ENCODE measurements at regions not wholly inside any gene's neighbourhood (a gene's known extent, or its start where the extent isn't known, plus 50 kb on each side); places are given as distances from the start of the nearest gene placed in this dataset.

DNA sequence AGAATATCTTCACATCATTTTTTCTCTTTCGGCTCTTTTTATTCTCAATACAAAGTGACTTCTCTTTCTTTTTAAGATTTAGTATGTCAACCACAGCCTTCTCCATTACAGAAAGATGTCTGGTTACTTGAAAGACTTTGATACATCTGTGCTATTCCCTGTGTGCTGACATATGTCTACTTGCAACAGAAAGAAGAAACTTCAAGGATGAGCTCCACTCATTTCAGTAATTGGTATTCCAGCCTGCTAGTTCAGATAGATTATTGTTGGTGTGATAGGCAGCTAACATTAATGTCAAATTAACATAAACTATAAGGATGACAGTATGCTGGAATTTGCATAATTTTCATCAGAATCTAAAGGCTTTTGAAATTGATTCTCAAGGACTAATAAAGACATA lies 948.7 kb downstream of the PCDH18 start:
- H3K4me3 ChIP-seq: no peak overlapping the region
- intact Hi-C loops (cut with DNase I; ENCODE audit: low total_unique reads): no loop called here
- H3K27ac ChIP-seq: no peak overlapping the region
- no peak for DNase-seq
- H3K4me1 ChIP-seq: no peaks in the 10 kb centered on the region
- TF ChIP-seq, protein P1, sequence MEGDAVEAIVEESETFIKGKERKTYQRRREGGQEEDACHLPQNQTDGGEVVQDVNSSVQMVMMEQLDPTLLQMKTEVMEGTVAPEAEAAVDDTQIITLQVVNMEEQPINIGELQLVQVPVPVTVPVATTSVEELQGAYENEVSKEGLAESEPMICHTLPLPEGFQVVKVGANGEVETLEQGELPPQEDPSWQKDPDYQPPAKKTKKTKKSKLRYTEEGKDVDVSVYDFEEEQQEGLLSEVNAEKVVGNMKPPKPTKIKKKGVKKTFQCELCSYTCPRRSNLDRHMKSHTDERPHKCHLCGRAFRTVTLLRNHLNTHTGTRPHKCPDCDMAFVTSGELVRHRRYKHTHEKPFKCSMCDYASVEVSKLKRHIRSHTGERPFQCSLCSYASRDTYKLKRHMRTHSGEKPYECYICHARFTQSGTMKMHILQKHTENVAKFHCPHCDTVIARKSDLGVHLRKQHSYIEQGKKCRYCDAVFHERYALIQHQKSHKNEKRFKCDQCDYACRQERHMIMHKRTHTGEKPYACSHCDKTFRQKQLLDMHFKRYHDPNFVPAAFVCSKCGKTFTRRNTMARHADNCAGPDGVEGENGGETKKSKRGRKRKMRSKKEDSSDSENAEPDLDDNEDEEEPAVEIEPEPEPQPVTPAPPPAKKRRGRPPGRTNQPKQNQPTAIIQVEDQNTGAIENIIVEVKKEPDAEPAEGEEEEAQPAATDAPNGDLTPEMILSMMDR (IDR thresholded peaks at IDR 0.05): no peak
- H3K9me3 ChIP-seq: no peaks in the 10 kb centered on the region
- H3K27me3 ChIP-seq: no peaks in the 10 kb centered on the region
- H3K36me3 ChIP-seq: no peaks in the 10 kb centered on the region

DNA sequence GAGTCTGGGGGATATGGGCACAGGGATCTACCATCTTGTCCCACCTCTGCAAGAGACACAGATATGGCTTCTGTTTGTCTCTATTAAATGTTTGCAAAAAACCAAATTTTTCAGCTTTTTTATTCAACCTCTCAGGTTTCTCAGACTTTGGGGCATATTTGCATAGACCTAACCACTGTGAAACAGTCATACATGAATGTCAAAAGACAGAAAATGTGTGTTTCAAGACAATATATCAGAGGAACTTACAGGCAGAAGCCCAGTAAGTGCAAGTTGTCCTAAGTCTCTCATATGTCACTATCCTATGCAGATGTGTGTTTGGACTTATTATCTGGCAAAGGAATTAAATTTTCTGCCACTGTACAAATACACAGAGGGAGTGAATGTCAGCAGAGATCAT lies 951.2 kb downstream of the PCDH18 start:
- no peak for DNase-seq
- intact Hi-C loops (cut with DNase I; ENCODE audit: low total_unique reads): no loop called here
- no peak overlapping the region for H3K27ac ChIP-seq
- no peaks in the 10 kb centered on the region for H3K27me3 ChIP-seq
- H3K4me1 ChIP-seq: no peaks in the 10 kb centered on the region
- no peaks in the 10 kb centered on the region for H3K36me3 ChIP-seq
- H3K4me3 ChIP-seq: no peak overlapping the region
- no peaks in the 10 kb centered on the region for H3K9me3 ChIP-seq
- TF ChIP-seq, protein P1 (IDR thresholded peaks at IDR 0.05): no peak

DNA sequence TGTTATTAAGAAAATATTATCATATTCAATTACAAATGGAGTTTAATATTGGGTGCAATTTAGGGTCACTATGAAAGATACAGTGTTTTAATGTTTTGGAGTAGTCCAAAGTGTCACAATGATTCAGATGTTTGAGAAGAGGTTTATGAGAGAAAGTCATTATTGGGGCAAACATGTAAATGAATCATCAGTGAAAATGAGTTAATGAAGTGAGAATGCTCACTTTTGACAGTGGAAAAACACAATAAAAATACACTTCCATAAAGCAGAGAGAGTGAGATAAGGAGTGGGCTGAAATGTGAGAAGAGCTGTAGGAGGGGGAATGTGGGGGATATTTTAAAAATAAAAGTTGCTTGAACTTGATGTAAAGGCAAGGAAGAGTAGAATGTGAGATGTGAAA lies 957.1 kb downstream of the PCDH18 start:
- Histone ChIP-seq H3K36me3 (no peaks in the 10 kb centered on the region), H3K9me3 (no peaks in the 10 kb centered on the region), H3K27ac (no peak overlapping the region), H3K4me3 (no peak overlapping the region), H3K27me3 (no peaks in the 10 kb centered on the region), H3K4me1 (no peaks in the 10 kb centered on the region)
- no peak for DNase-seq
- TF ChIP-seq, protein P1 (IDR thresholded peaks at IDR 0.05): no peak
- intact Hi-C loops (cut with DNase I; ENCODE audit: low total_unique reads): no loop called here

DNA sequence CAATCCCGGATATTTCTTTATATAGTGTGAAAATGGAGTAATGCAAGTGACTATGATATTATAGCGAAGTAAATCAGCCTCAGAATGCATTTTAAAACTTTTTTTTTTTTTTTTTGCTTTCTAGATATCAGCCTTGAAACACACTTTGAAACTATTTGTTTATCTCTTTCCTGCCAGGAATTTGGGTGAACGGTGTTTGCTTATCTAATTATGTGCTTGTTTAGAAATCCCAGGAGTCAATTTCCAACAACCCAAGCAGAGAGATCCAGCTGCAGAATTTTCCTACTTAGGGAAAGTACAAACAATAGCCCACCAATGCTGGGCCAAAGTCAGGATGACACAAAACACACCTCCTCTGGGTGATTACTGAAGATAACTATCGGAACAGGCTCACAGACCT lies 958.8 kb downstream of the PCDH18 start:
- no peak for DNase-seq
- TF ChIP-seq, protein P1 (IDR thresholded peaks at IDR 0.05): no peak
- Histone ChIP-seq H3K4me1 (no peaks in the 10 kb centered on the region), H3K9me3 (no peaks in the 10 kb centered on the region), H3K36me3 (no peaks in the 10 kb centered on the region), H3K4me3 (no peak overlapping the region), H3K27me3 (no peaks in the 10 kb centered on the region), H3K27ac (no peak overlapping the region)
- intact Hi-C loops (cut with DNase I; ENCODE audit: low total_unique reads): no loop called here

DNA sequence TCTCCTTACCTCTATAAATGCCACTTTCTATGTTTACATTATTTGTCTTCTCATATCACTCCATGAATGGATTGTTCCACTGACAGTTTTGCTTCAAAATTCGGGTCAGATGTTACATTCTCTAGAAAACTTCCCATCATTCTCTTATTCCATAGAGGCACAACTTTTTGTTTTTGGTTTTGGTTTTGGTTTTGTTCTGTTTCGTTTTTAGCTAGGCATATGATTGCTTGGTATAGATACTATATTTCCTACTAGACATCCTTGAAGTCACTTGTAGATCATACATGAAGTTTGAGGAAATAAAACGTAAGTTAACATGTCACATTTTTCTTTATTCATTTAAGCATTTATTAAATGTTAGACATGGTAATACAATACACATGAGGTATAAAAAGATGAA lies 961.0 kb downstream of the PCDH18 start:
- intact Hi-C loops (cut with DNase I; ENCODE audit: low total_unique reads): no loop called here
- H3K9me3 ChIP-seq: no peaks in the 10 kb centered on the region
- TF ChIP-seq, protein P1 (IDR thresholded peaks at IDR 0.05): no peak
- DNase-seq: no peak
- H3K27me3 ChIP-seq: no peaks in the 10 kb centered on the region
- no peak overlapping the region for H3K27ac ChIP-seq
- no peaks in the 10 kb centered on the region for H3K4me1 ChIP-seq
- no peak overlapping the region for H3K4me3 ChIP-seq
- H3K36me3 ChIP-seq: no peaks in the 10 kb centered on the region

DNA sequence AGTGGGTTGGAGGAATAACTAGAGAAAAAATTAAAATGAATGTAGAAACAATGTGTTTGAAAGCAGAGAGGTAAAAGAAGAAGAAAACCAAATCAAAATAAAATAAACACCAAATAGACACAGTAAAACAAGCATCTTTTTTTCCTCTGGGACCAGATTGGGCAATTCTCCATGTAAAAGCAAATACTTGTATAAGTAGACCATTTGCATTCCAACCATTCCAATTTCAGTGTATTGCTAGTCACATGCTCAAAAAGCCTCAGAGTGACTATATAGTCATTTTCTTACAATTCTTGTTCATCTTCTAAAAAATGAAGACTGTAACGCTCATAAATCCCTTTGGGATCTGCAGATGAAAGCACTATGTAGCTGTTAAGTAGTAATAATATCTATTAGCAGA lies 969.5 kb downstream of the PCDH18 start:
- DNase-seq: no peak
- Histone ChIP-seq H3K27ac (no peak overlapping the region), H3K9me3 (no peaks in the 10 kb centered on the region), H3K4me3 (no peak overlapping the region), H3K36me3 (no peaks in the 10 kb centered on the region), H3K4me1 (no peaks in the 10 kb centered on the region), H3K27me3 (no peaks in the 10 kb centered on the region)
- intact Hi-C loops (cut with DNase I; ENCODE audit: low total_unique reads): no loop called here
- TF ChIP-seq, protein P1 (IDR thresholded peaks at IDR 0.05): no peak

Measured in tibial artery (tissue), 4 donors.